Stomach (tissue), 4 donors: ENCODE measurements at regions not wholly inside any gene's neighbourhood (a gene's known extent, or its start where the extent isn't known, plus 50 kb on each side); places are given as distances from the start of the nearest gene placed in this dataset.

ENCODE experiments used
- CTCF ChIP-seq, 7 experiments: fragments of 450-650 bp in 4 of 7; fragments of 200-600 bp in 3 of 7; sonication (generic) in 3 of 7; IDR thresholded peaks; one replicate each; pipeline ENCODE4 v1.5.1; 2016 to 2019; ENCODE audit warnings: antibody characterized with exemption in 7 of 7, control low read depth in 2 of 7, mild to moderate bottlenecking in 1 of 7
- EP300 ChIP-seq: sonication (generic); formaldehyde crosslinking; IDR thresholded peaks from one replicate; pipeline ENCODE4 v1.6.1; 2017; ENCODE audit warnings: antibody characterized with exemption
- POLR2A ChIP-seq, 4 donors: fragments of 450-650 bp; IDR thresholded peaks; one replicate each; pipeline ENCODE4 v1.6.1; 2016; ENCODE audit warnings: antibody characterized with exemption in 4 of 4, control low read depth in 2 of 4, mild to moderate bottlenecking in 1 of 4, moderate library complexity in 1 of 4
- POLR2AphosphoS5 ChIP-seq, 3 donors: sonication (generic); formaldehyde crosslinking; IDR thresholded peaks; one replicate each; pipeline ENCODE4 v1.6.1; 2016; ENCODE audit warnings: antibody characterized with exemption in 3 of 3

- no peak for TF ChIP-seq CTCF (IDR thresholded peaks at IDR 0.05)
- TF ChIP-seq POLR2A (IDR thresholded peaks at IDR 0.05) = no peak
- TF ChIP-seq POLR2AphosphoS5 (IDR thresholded peaks at IDR 0.05) = no peak
- TF ChIP-seq EP300 = no peak
These were observed 254.7 kb upstream of the TBX3 start for GRCh38 chr12:114938487-114939210.
